NT2/D1 (cell line): ENCODE measurements at regions not wholly inside any gene's neighbourhood (a gene's known extent, or its start where the extent isn't known, plus 50 kb on each side); places are given as distances from the start of the nearest gene placed in this dataset.

Experiments used
- SUZ12 ChIP-seq: IDR thresholded peaks from 2 replicates; pipeline ENCODE4 v1.6.1; 2011; ENCODE audit not compliant: insufficient read length, insufficient read depth; ENCODE audit errors: extremely low read depth
- YY1 ChIP-seq: IDR thresholded peaks from 2 replicates; pipeline ENCODE4 v1.6.1; 2011; ENCODE audit not compliant: insufficient read length, insufficient read depth

GRCh38 chr12:14076538-14076937, 95.1 kb upstream of the GRIN2B start:
- no peak for TF ChIP-seq YY1
- no peak for TF ChIP-seq SUZ12
